ENCODE measurements at regions not wholly inside any gene's neighbourhood (a gene's known extent, or its start where the extent isn't known, plus 50 kb on each side); places are given as distances from the start of the nearest gene placed in this dataset.

DNA sequence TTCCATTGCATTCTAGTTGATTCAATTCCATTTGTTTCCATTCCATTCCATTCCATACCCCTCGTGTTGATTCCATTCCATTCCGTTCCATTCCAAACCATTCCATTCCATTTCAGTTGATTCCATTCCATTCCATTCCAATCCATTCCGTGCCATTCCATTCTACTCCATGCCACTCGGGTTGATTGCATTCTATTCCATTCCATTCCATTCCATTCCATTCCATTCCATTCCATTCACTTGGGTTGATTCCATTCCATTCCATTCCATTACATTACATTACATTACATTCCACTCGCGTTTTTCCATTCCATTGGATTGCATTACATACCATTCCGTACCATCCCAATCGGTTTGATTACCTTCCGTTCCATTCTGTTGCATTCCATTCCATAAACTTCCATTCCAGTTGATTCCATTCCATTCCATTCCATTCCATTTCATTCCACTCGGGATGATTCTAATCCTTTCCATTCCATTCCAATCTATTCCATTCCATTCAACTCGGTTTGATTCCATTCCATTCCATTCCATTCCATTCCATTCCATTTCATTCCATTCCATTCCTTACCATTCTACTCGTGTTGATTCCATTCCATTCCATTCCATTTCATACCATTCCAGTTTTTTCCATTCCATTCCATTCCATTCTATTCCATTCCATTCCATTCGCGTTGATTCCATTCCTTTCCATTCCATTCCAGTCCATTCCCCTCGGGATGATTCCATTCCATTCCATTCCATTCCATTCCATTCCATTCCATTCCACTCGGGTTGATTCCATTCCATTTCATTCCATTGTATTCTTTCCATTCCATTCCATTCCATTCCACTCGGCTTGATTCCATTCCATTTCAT lies 1140.4 kb downstream of the RPIA start:
- WGBS (ENCODE audit: insufficient coverage, insufficient replicate concordance, low lambda C conversion rate, missing lambda C conversion rate): 59% methylated on average over 17 of the region's 17 CpGs
- FAIRE-seq: no peak

More for the DNA sequence above, 1140.4 kb downstream of the RPIA start:
- H3K27me3 ChIP-seq (replicated peaks in 1 of 2; ENCODE audit: control insufficient read depth in 2 of 2, insufficient read depth in 2 of 2, low read length in 1 of 2): no peaks in the 10 kb centered on the region
- ChIA-PET CTCF (no interaction called here), RAD21 (ENCODE audit: unreplicated experiment) (no interaction called here), POLR2A (no interaction called here), SMC1A (ENCODE audit: uncharacterized antibody, unreplicated experiment) (no interaction called here)
- H4K20me1 ChIP-seq (ENCODE audit: control insufficient read depth, insufficient read depth): no peaks in the 10 kb centered on the region
- H3K9me3 ChIP-seq (replicated peaks; ENCODE audit: control insufficient read depth, insufficient read depth, low read length): peaks cover 20% of the 10 kb centered on the region
- no peak overlapping the region for H2AFZ ChIP-seq (ENCODE audit: control insufficient read depth, low read depth, low read length)
- no peak overlapping the region for H3K27ac ChIP-seq (ENCODE audit: control insufficient read depth, insufficient read depth)
- BruUV-seq (replicated peaks): no TSS peak
- H3K9ac ChIP-seq (ENCODE audit: control insufficient read depth, insufficient read depth, low read length): no peak overlapping the region
- no peak overlapping the region for H3K4me3 ChIP-seq
- ATAC-seq: no peak
- H3K4me2 ChIP-seq (ENCODE audit: control insufficient read depth, insufficient read depth): no peak overlapping the region
- no peaks in the 10 kb centered on the region for H3K4me1 ChIP-seq (ENCODE audit: control insufficient read depth, insufficient read depth, low read length)
- in situ Hi-C loops (cut with MboI): no loop called here
- H3K79me2 ChIP-seq (ENCODE audit: control insufficient read depth, insufficient read depth, low read length): no peaks in the 10 kb centered on the region
- TF ChIP-seq CREB1 (IDR thresholded peaks at IDR 0.05; ENCODE audit: low read depth) (no peak), CHD1 (IDR thresholded peaks at IDR 0.05; ENCODE audit: low read depth, low read length) (no peak), STAT3 (IDR thresholded peaks at IDR 0.05; ENCODE audit: low read depth, low read length) (no peak), MYB (IDR thresholded peaks at IDR 0.05; ENCODE audit: borderline replicate concordance, low read depth, low read length) (no peak), ETV6 (conservative IDR thresholded peaks at IDR 0.05 in 1 of 2, IDR thresholded peaks at IDR 0.05 in 1 of 2; ENCODE audit: borderline replicate concordance in 1 of 2, low read depth in 1 of 2) (no peak), MYC (IDR thresholded peaks at IDR 0.05; ENCODE audit: insufficient read depth, insufficient read length, insufficient replicate concordance, low read length, severe bottlenecking) (no peak), SIX5 (IDR thresholded peaks at IDR 0.05; ENCODE audit: low read depth, low read length, severe bottlenecking) (no peak), BMI1 (IDR thresholded peaks at IDR 0.05; ENCODE audit: borderline replicate concordance) (no peak), NFXL1 (IDR thresholded peaks at IDR 0.05; ENCODE audit: borderline replicate concordance) (no peak)
- TF ChIP-seq, protein P1, sequence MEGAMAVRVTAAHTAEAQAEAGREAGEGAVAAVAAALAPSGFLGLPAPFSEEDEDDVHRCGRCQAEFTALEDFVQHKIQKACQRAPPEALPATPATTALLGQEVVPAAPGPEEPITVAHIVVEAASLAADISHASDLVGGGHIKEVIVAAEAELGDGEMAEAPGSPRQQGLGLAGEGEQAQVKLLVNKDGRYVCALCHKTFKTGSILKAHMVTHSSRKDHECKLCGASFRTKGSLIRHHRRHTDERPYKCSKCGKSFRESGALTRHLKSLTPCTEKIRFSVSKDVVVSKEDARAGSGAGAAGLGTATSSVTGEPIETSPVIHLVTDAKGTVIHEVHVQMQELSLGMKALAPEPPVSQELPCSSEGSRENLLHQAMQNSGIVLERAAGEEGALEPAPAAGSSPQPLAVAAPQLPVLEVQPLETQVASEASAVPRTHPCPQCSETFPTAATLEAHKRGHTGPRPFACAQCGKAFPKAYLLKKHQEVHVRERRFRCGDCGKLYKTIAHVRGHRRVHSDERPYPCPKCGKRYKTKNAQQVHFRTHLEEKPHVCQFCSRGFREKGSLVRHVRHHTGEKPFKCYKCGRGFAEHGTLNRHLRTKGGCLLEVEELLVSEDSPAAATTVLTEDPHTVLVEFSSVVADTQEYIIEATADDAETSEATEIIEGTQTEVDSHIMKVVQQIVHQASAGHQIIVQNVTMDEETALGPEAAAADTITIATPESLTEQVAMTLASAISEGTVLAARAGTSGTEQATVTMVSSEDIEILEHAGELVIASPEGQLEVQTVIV (IDR thresholded peaks at IDR 0.05; ENCODE audit: borderline replicate concordance, partially characterized antibody): no peak
- TF ChIP-seq, protein P2, sequence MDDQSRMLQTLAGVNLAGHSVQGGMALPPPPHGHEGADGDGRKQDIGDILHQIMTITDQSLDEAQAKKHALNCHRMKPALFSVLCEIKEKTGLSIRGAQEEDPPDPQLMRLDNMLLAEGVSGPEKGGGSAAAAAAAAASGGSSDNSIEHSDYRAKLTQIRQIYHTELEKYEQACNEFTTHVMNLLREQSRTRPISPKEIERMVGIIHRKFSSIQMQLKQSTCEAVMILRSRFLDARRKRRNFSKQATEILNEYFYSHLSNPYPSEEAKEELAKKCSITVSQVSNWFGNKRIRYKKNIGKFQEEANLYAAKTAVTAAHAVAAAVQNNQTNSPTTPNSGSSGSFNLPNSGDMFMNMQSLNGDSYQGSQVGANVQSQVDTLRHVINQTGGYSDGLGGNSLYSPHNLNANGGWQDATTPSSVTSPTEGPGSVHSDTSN (IDR thresholded peaks at IDR 0.05; ENCODE audit: insufficient replicate concordance, low read depth, low read length): no peak
- TF ChIP-seq, protein P3, sequence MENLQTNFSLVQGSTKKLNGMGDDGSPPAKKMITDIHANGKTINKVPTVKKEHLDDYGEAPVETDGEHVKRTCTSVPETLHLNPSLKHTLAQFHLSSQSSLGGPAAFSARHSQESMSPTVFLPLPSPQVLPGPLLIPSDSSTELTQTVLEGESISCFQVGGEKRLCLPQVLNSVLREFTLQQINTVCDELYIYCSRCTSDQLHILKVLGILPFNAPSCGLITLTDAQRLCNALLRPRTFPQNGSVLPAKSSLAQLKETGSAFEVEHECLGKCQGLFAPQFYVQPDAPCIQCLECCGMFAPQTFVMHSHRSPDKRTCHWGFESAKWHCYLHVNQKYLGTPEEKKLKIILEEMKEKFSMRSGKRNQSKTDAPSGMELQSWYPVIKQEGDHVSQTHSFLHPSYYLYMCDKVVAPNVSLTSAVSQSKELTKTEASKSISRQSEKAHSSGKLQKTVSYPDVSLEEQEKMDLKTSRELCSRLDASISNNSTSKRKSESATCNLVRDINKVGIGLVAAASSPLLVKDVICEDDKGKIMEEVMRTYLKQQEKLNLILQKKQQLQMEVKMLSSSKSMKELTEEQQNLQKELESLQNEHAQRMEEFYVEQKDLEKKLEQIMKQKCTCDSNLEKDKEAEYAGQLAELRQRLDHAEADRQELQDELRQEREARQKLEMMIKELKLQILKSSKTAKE (IDR thresholded peaks at IDR 0.05; ENCODE audit: low read depth, poor library complexity, severe bottlenecking): no peak
- intact Hi-C loops (cut with micrococcal nuclease; ENCODE audit: unreplicated experiment): no loop called here
- no peaks in the 10 kb centered on the region for H3K36me3 ChIP-seq (ENCODE audit: control insufficient read depth in 2 of 2, insufficient read depth in 2 of 2, low read length in 1 of 2)
- DNase-seq (ENCODE audit: low read depth, low spot score): no peak

Data from GM12878 (cell line).